Lung (tissue), 11 donors: ENCODE measurements at regions not wholly inside any gene's neighbourhood (a gene's known extent, or its start where the extent isn't known, plus 50 kb on each side); places are given as distances from the start of the nearest gene placed in this dataset.

Experiments
- ATAC-seq: fragments of 200-7000 bp; cut with Tn5 transposase; one replicate; pipeline ENCODE4 v1.9.1; 2020; ENCODE audit warnings: moderate number of reproducible peaks; ENCODE audit not compliant: insufficient read depth, low FRiP score
- DNase-seq, 3 donors: peaks; one replicate each; pipeline ENCODE4 v3.0.0-alpha.2; 2013 to 2017
- H3K27ac ChIP-seq, 2 donors: one replicate each; pipeline ENCODE4 v1.5.1; 2013; ENCODE audit warnings: mild to moderate bottlenecking in 2 of 2, moderate library complexity in 2 of 2, control low read depth in 1 of 2, inconsistent platforms in 1 of 2, low read depth in 1 of 2, low read length in 1 of 2
- H3K27me3 ChIP-seq, 3 donors: one replicate each; pipeline ENCODE4 v1.5.1; 2013; ENCODE audit warnings: low read length in 2 of 3; ENCODE audit not compliant: control insufficient read depth in 3 of 3, insufficient read depth in 3 of 3
- H3K36me3 ChIP-seq, 4 donors: one replicate each; pipeline ENCODE4 v1.5.1; 2013; ENCODE audit warnings: low read length in 4 of 4, mild to moderate bottlenecking in 1 of 4, moderate library complexity in 1 of 4; ENCODE audit not compliant: control insufficient read depth in 4 of 4, insufficient read depth in 4 of 4
- H3K4me1 ChIP-seq, 5 donors: one replicate each; pipeline ENCODE4 v1.5.1; 2013; ENCODE audit warnings: low read length in 5 of 5, mild to moderate bottlenecking in 2 of 5, moderate library complexity in 1 of 5; ENCODE audit not compliant: control insufficient read depth in 5 of 5, insufficient read depth in 5 of 5
- H3K4me3 ChIP-seq: one replicate; pipeline ENCODE4 v1.5.1; 2013; ENCODE audit warnings: mild to moderate bottlenecking, control low read depth, moderate library complexity
- H3K9ac ChIP-seq, 2 donors: one replicate each; pipeline ENCODE4 v1.5.1; 2013; ENCODE audit warnings: low read length in 2 of 2, control low read depth in 1 of 2; ENCODE audit not compliant: insufficient read depth in 1 of 2
- H3K9me3 ChIP-seq, 4 donors: one replicate each; pipeline ENCODE4 v1.5.1; 2013; ENCODE audit warnings: low read length in 3 of 4, mild to moderate bottlenecking in 1 of 4, moderate library complexity in 1 of 4; ENCODE audit not compliant: control insufficient read depth in 4 of 4, insufficient read depth in 3 of 4
- CTCF ChIP-seq: IDR thresholded peaks from 2 replicates; pipeline ENCODE4 v1.5.1; 2012; ENCODE audit warnings: mild to moderate bottlenecking; ENCODE audit errors: control extremely low read depth, extremely low read depth
- WGBS, 2 donors: extraction: QIAGEN DNeasy Blood & Tissue Kit; methylation state at CpG; one replicate each; pipeline ENCODE4 v1.1.7; 2013; 5-methylcytosine and 5-hydroxymethylcytosine counted together
- donor health status: control.
- donor health status: control.
- donor health status: Bipolar disorder and iron deficiency.
- donor health status: healthy.
- donor health status: DM: yes; HTN: yes; CAD: no.

DNA sequence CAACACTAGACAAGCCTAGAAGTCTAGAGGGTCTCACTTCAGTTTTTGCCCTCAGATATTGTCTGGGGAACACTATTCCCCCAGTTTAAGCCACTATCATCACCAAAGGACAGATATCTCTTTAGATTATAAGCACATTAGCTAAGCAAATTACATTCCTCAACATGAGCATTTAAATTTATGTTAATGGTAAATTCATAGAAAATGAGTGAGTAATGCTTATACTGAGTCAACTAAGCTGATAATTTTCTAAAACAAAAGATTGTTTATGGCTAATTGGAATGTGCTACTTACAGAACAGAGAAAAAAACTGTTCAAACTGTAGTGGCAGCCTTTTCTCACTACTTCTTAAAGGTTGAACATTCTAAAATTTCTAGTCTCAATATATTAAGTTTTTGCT is 290.2 kb downstream of the SLITRK1 start:
- TF ChIP-seq CTCF, result no peak
- no peak overlapping the region for H3K27ac ChIP-seq
- no peaks in the 10 kb centered on the region for H3K27me3 ChIP-seq
- no peak overlapping the region for H3K4me3 ChIP-seq
- ATAC-seq, result no peak
- no peaks in the 10 kb centered on the region for H3K4me1 ChIP-seq
- no peaks in the 10 kb centered on the region for H3K9me3 ChIP-seq
- no peak for DNase-seq
- H3K9ac ChIP-seq, result no peak overlapping the region
- H3K36me3 ChIP-seq, result no peaks in the 10 kb centered on the region

DNA sequence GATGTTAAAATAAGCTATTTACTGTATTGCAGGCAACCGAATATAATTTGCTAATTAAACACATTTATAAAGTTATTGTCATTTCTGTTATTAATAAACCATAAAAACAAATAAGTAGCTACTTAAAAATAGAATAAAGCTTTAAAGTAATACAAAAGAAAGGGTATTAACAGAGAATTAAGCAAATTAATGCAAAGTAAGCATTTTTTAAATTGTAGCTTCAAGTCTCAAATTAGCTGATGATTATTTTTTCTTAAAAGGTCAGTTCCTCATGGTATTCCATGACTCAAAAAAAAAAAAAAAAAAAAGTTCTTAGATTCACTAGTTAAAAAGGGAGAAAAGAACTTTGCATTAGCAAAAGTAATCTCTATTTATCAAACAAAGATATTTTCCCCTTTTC is 292.5 kb downstream of the SLITRK1 start:
- no peaks in the 10 kb centered on the region for H3K36me3 ChIP-seq
- H3K9me3 ChIP-seq, result no peaks in the 10 kb centered on the region
- no peak overlapping the region for H3K4me3 ChIP-seq
- no peaks in the 10 kb centered on the region for H3K4me1 ChIP-seq
- DNase-seq, result no peak
- H3K27me3 ChIP-seq, result no peaks in the 10 kb centered on the region
- no peak overlapping the region for H3K27ac ChIP-seq
- no peak overlapping the region for H3K9ac ChIP-seq
- ATAC-seq, result no peak
- WGBS, 2 donors, result 86 to 90% methylated on average over 1 of the region's 1 CpG
- no peak for TF ChIP-seq CTCF

DNA sequence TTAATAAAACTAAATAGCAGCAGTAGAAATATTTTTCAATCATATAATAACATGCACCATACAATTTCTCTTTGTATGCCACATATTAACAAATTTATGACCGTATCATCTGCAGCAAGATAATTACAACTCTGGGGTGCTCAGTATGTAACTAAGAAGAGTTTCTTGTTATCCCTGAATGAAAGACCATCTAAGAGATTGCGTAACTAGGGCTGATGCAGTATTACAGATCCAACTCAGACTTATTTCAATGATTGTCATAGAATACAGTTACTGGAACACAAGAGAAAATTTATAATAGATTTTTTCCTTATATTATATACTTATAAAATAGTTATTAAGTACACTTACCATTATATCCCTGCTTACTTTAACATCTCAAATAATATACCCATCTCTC is 305.1 kb downstream of the SLITRK1 start:
- Histone ChIP-seq H3K9ac (no peak overlapping the region), H3K4me1 (no peaks in the 10 kb centered on the region), H3K9me3 (no peaks in the 10 kb centered on the region), H3K36me3 (no peaks in the 10 kb centered on the region), H3K27ac (no peak overlapping the region), H3K27me3 (no peaks in the 10 kb centered on the region), H3K4me3 (no peak overlapping the region)
- no peak for TF ChIP-seq CTCF
- ATAC-seq (no peak), DNase-seq (no peak)
- 86 to 93% methylated on average over 2 of the region's 2 CpGs for WGBS, 2 donors

GRCh38 chr13:83568019-83568418 is 314.3 kb downstream of the SLITRK1 start:
- TF ChIP-seq CTCF, result no peak
- WGBS, 2 donors, result 71 to 84% methylated on average over 3 of the region's 3 CpGs

More at GRCh38 chr13:83568019-83568418, 314.3 kb downstream of the SLITRK1 start:
- DNase-seq (no peak), ATAC-seq (no peak)
- Histone ChIP-seq H3K27ac (no peak overlapping the region), H3K36me3 (no peaks in the 10 kb centered on the region), H3K9ac (no peak overlapping the region), H3K27me3 (no peaks in the 10 kb centered on the region), H3K4me1 (no peaks in the 10 kb centered on the region), H3K4me3 (no peak overlapping the region), H3K9me3 (no peaks in the 10 kb centered on the region)
